HG03378 (cell line): ENCODE measurements at regions not wholly inside any gene's neighbourhood (a gene's known extent, or its start where the extent isn't known, plus 50 kb on each side); places are given as distances from the start of the nearest gene placed in this dataset.
"Not testable (repeated sequence)": the region's sequence is repeated elsewhere in the genome, so short reads cannot be mapped to it uniquely, and the experiment has no call there.

Experiments used
- ATAC-seq: cut with Tn5 transposase; IDR thresholded peaks from one replicate; pipeline ENCODE4 v1.9.1; 2021; ENCODE audit warnings: mild to moderate bottlenecking, moderate library complexity; ENCODE audit not compliant: unreplicated experiment

DNA sequence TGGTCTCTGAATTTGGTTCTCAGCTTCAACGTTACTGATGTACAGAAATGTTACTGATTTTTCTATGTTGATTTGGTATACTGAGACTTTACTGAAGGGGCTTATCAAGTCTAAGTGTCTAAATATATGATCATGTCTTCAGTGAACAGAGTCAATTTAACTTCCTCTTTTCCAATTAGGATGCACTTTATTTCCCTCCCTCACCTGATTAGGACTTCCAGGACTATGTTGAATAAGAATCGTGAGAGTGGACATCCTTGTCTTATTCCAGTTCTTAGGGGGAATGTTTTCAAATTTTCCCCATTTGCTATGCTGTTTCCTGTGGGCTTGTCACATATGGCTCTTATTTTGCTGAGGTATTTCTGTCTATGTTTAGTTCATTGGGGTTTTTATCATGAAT lies 349.5 kb downstream of the PRR16 start:
- ATAC-seq, result no peak

DNA sequence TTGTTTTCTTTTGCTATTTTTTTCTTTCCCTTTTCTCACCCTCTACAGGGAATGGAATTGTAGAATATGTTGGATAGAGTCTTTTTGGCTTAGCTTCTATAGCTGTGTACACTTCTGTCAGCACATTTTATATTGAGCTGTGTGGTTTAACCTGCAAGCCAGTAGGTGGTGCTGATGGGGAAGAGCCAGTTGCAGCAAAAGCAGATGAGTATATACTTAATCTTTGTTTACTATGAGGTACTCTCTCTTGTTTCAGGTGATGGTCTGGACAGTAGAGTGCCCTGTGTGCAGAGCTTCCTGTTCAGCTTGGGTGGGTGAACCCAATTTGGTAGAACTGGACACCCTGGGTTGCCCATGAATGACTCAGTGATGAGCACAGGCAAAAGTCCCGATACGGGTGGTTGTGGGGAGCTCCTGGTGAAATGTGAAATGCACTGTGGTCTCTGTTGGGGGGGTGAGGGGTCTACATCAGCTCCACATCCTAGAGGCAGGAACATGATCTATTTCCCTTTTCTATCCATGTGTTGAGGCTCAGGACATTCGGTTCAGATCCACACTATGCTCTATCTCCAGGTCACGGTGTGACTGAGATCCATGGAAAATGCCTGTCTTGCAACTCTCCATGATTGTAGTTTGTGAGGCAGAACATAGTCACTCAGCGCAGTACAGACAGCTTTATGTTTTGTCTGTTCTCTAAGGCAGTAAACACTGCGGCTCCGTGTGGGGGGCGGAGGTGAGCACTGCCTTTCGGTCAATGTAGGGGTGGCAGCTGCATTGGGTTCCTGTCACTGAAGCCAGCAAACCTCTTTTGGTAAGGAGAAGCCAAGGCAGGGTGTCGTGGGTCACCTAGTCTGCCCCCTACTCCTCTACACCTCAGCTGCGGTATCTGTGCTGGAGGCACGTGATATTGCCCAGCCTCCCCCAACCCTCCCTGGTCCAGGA lies 353.2 kb downstream of the PRR16 start:
- ATAC-seq, result no peak

- no peak for ATAC-seq
Measured at GRCh38 chr5:120818128-120818527, 354.0 kb downstream of the PRR16 start.

GRCh38 chr5:120823328-120823727 lies 359.2 kb downstream of the PRR16 start:
- no peak for ATAC-seq

- not testable (repeated sequence) for ATAC-seq
Measured at GRCh38 chr5:120831646-120832045, 367.5 kb downstream of the PRR16 start.

- no peak for ATAC-seq
Measured at GRCh38 chr5:120841830-120842229, 377.7 kb downstream of the PRR16 start.

- no peak for ATAC-seq
Measured at GRCh38 chr5:120843390-120843980, 379.4 kb downstream of the PRR16 start.

DNA sequence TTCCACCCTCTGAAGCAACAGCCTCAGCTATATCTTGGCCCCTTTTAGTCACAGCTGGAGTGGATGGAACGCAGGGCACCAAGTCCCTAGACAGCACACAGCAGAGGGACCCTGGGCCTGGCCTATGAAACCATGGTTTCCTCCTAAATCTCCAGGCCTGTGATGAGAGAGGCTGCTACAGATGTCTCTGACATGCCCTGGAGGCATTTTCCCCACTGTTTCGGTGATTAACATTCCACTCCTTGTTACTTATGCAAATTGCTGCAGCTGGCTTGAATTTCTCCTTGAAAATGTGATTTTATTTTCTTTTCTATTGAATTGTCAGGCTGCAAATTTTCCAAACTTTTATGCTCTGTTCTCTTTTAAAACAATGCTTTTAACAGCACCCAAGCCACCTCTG lies 384.8 kb downstream of the PRR16 start:
- ATAC-seq, result no peak

GRCh38 chr5:120852222-120852860 lies 388.2 kb downstream of the PRR16 start:
- no peak for ATAC-seq

- no peak for ATAC-seq
Measured at GRCh38 chr5:120866997-120867396, 402.9 kb downstream of the PRR16 start.

- no peak for ATAC-seq
Measured at GRCh38 chr5:120869831-120870230, 405.7 kb downstream of the PRR16 start.

GRCh38 chr5:120872297-120872696 lies 408.2 kb downstream of the PRR16 start:
- ATAC-seq, result no peak

- ATAC-seq, result no peak
Measured at GRCh38 chr5:120873083-120873482, 409.0 kb downstream of the PRR16 start.

DNA sequence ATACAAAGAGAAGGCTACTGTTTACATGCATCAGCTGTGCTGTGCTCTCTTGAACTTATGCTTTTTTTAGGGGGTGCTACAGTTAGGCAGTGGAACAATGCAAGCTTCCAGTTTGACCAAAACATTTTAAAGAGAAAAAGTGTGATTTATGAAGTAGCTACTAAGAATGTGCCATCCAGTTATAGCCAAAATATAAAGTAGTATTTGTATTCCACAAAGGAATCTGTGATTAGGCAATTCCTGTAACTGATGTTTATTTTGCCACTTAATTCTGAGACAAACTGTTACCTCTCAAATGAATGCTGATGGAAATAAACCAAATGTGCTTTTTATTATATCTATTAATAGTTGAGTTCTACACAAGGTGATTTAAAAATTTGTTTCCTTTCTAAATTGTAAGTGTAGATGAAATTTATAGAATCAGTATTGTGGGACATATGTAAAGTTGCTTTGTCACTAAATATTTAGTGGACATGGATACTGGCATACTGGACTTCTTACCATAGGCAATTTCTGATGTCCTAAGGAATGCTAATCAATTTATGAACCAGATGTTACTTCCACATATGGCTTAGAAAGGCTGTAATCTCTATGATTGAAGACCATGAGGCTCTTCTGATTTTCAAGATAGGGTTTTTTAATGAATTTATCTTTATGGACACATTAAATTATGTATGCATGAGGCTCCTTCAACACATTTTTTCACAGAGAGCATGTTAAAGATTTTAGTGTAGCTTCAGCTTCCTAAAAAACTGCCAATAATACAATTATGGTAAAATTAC lies 410.2 kb downstream of the PRR16 start:
- ATAC-seq, result no peak

DNA sequence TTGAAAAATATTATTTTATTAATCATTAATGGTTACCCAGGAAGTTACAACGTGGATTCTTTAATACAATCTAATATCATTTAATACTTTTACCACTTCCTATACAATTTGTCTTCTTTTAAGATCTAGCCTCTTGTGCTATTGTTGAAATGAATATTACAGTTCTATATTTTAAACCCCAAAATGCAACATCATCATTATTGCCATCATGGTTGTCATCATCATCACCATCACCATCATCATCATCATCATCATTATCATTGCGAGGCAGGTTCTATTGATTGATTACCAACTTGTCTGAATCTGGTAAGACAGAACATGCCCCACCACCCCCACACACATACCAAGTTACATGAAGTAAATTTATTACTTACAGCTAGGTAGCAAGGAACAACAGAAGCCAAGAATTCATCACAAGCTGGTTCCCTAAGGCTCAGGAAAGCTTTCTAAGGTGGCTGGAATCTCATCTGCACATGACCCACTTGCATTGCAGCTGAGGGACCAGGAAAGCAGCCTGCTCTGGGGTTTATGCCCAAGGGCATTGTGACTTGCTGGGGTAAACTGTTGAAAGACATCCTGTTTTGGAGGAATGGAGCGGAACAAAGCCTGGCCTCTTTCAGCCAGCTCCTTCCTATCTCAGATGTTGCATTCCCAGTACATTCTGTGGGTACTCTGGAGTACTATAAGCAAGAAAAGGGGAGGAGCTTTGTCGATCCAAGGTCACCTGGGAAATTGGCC lies 418.1 kb downstream of the PRR16 start:
- ATAC-seq, result no peak

DNA sequence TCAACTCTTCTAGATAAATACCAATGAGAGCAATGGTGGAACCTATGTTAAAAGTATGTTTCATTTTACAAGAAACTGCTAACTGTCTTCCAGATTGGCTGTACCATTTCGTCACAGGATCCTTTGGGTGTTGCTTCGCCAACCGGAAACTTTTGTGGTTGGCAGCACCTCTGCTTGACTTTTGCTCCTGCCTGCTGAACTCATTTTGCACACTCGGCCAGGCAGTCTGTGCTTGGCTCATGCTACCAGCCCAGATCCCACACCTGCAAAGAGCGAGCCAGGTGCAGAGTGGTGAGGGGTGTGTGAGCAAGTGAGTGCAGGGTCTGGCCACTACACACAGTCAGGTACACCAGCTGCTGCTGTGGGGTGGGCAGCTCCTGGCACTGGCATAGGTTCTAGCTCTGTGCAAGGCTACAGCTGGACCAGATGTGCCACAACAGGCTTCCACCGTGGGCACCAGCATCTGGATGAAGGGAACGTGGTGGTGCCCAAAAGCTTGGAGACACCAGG lies 422.3 kb downstream of the PRR16 start:
- ATAC-seq, result no peak

DNA sequence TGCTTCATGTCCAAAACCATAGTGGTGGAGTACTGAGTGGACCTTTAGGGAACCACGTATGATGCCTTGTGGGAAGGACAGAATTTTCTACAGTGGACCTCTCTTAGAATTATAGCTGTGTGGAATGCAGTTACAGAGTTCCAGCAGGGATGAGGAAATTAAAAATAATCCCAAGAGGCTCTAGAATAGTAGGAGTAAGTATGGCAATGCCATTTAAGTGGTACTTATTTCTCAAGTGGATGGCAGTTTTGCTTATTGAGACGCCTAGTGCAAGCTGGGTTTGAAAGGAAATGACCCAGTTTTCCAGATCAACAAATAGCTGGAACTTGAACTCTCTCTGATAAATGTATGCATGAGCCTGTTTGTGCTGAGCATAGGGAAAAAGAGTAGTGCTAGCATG lies 431.6 kb downstream of the PRR16 start:
- no peak for ATAC-seq

- ATAC-seq, result no peak
Measured at GRCh38 chr5:120901199-120901598, 437.1 kb downstream of the PRR16 start.

GRCh38 chr5:120907953-120908352 lies 443.9 kb downstream of the PRR16 start:
- no peak for ATAC-seq

DNA sequence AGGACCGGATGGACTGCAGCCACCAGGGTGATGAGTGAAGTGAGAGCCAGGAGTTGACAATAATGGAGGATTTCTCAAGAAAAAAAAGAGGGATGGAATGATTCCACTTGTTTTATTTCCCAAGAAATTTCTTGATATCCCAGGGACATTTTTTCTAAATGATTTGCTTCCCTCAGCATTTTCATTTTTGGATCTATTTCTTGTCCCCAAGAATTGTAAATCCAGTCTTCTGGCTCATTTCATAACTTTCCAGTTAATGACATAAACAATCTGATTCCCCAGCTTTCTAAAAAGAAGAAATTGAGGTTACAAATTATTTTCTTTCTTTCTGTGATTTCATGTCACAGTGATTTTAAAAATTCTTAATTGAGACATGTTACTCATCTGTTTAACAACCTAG lies 446.5 kb downstream of the PRR16 start:
- no peak for ATAC-seq
